GM23338 (cell line): ENCODE measurements at regions not wholly inside any gene's neighbourhood (a gene's known extent, or its start where the extent isn't known, plus 50 kb on each side); places are given as distances from the start of the nearest gene placed in this dataset.

Experiments
- CREB1 ChIP-seq: fragments of 250-450 bp; sonication (Bioruptor Pico); IDR thresholded peaks from 2 replicates; pipeline ENCODE4 v1.5.0; 2020; ENCODE audit warnings: low read depth, mild to moderate bottlenecking, moderate library complexity
- CTCF ChIP-seq, 2 experiments: fragments of 200-600 bp in 1 of 2; sonication (generic) in 1 of 2; conservative IDR thresholded peaks; 2 replicates each; pipeline versions ENCODE4 v1.5.1 to v1.6.1; 2016 to 2017; ENCODE audit warnings: antibody characterized with exemption in 2 of 2, low read depth in 2 of 2, mild to moderate bottlenecking in 2 of 2, moderate library complexity in 1 of 2
- ETS1 ChIP-seq: IDR thresholded peaks from 2 replicates; pipeline ENCODE4 v1.6.1; 2016; ENCODE audit warnings: antibody characterized with exemption
- EZH2 ChIP-seq: fragments of 200-600 bp; sonication (generic); IDR thresholded peaks from one replicate; pipeline ENCODE4 v1.8.0; 2017; ENCODE audit warnings: antibody characterized with exemption, mild to moderate bottlenecking, low read depth; ENCODE audit not compliant: unreplicated experiment
- JUNB ChIP-seq: IDR thresholded peaks from one replicate; pipeline ENCODE4 v1.6.1; 2016; ENCODE audit warnings: antibody characterized with exemption; ENCODE audit not compliant: unreplicated experiment
- POLR2AphosphoS5 ChIP-seq: IDR thresholded peaks from 2 replicates; pipeline ENCODE4 v1.6.1; 2016; ENCODE audit warnings: antibody characterized with exemption, low read depth

GRCh38 chr4:122246551-122246950 lies 94.4 kb downstream of the BLTP1 start:
- TF ChIP-seq CTCF (conservative IDR thresholded peaks at IDR 0.05; ENCODE audit: low read depth in 2 of 2): no peak
- TF ChIP-seq POLR2AphosphoS5: no peak
- TF ChIP-seq CREB1 (CRISPR knock-in tag): no peak
- TF ChIP-seq ETS1: no peak
- no peak for TF ChIP-seq EZH2
- no peak for TF ChIP-seq JUNB
